ENCODE measurements at regions not wholly inside any gene's neighbourhood (a gene's known extent, or its start where the extent isn't known, plus 50 kb on each side); places are given as distances from the start of the nearest gene placed in this dataset.
"Not testable (repeated sequence)": the region's sequence is repeated elsewhere in the genome, so short reads cannot be mapped to it uniquely, and the experiment has no call there.

DNA sequence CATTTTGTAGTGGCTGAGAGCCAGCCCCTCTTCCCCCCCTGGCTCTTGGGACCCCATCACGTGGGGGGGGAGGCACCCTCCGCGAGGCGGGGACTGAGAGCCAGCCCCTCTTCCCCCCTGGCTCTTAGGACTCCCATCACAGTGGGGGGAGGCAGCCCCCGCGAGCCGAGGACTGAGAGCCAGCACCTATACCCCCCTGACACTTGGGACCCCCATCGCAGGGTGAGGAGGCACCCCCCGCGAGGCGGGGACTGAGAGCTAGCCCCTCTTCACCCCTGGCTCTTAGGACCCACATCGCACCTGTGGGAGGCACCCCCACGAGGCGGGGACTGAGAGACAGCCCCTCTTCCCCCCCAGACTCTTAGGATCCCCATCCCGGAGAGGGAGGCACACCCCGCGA, 2426.5 kb upstream of the PCDH20 start:
- H3K79me2 ChIP-seq: no peaks in the 10 kb centered on the region
- no peak overlapping the region for H3K4me2 ChIP-seq (ENCODE audit: low read length)
- no peaks in the 10 kb centered on the region for H3K36me3 ChIP-seq (ENCODE audit: control insufficient read depth, insufficient read depth, low read length)
- TF ChIP-seq, protein P1, sequence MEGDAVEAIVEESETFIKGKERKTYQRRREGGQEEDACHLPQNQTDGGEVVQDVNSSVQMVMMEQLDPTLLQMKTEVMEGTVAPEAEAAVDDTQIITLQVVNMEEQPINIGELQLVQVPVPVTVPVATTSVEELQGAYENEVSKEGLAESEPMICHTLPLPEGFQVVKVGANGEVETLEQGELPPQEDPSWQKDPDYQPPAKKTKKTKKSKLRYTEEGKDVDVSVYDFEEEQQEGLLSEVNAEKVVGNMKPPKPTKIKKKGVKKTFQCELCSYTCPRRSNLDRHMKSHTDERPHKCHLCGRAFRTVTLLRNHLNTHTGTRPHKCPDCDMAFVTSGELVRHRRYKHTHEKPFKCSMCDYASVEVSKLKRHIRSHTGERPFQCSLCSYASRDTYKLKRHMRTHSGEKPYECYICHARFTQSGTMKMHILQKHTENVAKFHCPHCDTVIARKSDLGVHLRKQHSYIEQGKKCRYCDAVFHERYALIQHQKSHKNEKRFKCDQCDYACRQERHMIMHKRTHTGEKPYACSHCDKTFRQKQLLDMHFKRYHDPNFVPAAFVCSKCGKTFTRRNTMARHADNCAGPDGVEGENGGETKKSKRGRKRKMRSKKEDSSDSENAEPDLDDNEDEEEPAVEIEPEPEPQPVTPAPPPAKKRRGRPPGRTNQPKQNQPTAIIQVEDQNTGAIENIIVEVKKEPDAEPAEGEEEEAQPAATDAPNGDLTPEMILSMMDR (IDR thresholded peaks at IDR 0.05): no peak
- H2AFZ ChIP-seq: no peak overlapping the region
- no peak overlapping the region for H3K27ac ChIP-seq
- no peaks in the 10 kb centered on the region for H3K27me3 ChIP-seq (ENCODE audit: control insufficient read depth, insufficient read depth, low read length)
- H3K4me3 ChIP-seq (ENCODE audit: low read depth, low read length): no peak overlapping the region
- H3K9ac ChIP-seq: no peak overlapping the region
- H3K4me1 ChIP-seq: no peaks in the 10 kb centered on the region
- H3K9me3 ChIP-seq (ENCODE audit: control insufficient read depth, low read length): no peaks in the 10 kb centered on the region

- H3K4me1 ChIP-seq: no peaks in the 10 kb centered on the region
- no peak overlapping the region for H3K9ac ChIP-seq
- no peak overlapping the region for H3K4me2 ChIP-seq (ENCODE audit: low read length)
- H3K9me3 ChIP-seq (ENCODE audit: control insufficient read depth, low read length): no peaks in the 10 kb centered on the region
- no peak overlapping the region for H2AFZ ChIP-seq
- no peaks in the 10 kb centered on the region for H3K36me3 ChIP-seq (ENCODE audit: control insufficient read depth, insufficient read depth, low read length)
- no peaks in the 10 kb centered on the region for H3K79me2 ChIP-seq
- TF ChIP-seq, protein P1 (IDR thresholded peaks at IDR 0.05): no peak
- no peaks in the 10 kb centered on the region for H3K27me3 ChIP-seq (ENCODE audit: control insufficient read depth, insufficient read depth, low read length)
- no peak overlapping the region for H3K4me3 ChIP-seq (ENCODE audit: low read depth, low read length)
- H3K27ac ChIP-seq: no peak overlapping the region
Measured at GRCh38 chr13:63840551-63841421, 2425.1 kb upstream of the PCDH20 start.

GRCh38 chr13:63838366-63839110, 2422.9 kb upstream of the PCDH20 start:
- no peak overlapping the region for H3K9ac ChIP-seq
- no peaks in the 10 kb centered on the region for H3K9me3 ChIP-seq (ENCODE audit: control insufficient read depth, low read length)
- H3K4me1 ChIP-seq: no peaks in the 10 kb centered on the region
- H2AFZ ChIP-seq: no peak overlapping the region
- no peaks in the 10 kb centered on the region for H3K27me3 ChIP-seq (ENCODE audit: control insufficient read depth, insufficient read depth, low read length)
- H3K4me2 ChIP-seq (ENCODE audit: low read length): no peak overlapping the region
- H3K27ac ChIP-seq: no peak overlapping the region
- H3K36me3 ChIP-seq (ENCODE audit: control insufficient read depth, insufficient read depth, low read length): no peaks in the 10 kb centered on the region
- H3K4me3 ChIP-seq (ENCODE audit: low read depth, low read length): no peak overlapping the region
- no peaks in the 10 kb centered on the region for H3K79me2 ChIP-seq
- TF ChIP-seq, protein P1 (IDR thresholded peaks at IDR 0.05): no peak

- not testable (repeated sequence) for H3K36me3 ChIP-seq (ENCODE audit: control insufficient read depth, insufficient read depth, low read length); H3K79me2 ChIP-seq; H3K4me1 ChIP-seq; H3K27me3 ChIP-seq (ENCODE audit: control insufficient read depth, insufficient read depth, low read length); H3K4me3 ChIP-seq (ENCODE audit: low read depth, low read length); H3K27ac ChIP-seq; H3K9ac ChIP-seq; H3K9me3 ChIP-seq (ENCODE audit: control insufficient read depth, low read length); H2AFZ ChIP-seq; H3K4me2 ChIP-seq (ENCODE audit: low read length)
Measured at GRCh38 chr13:63837701-63838100, 2422.1 kb upstream of the PCDH20 start.

DNA sequence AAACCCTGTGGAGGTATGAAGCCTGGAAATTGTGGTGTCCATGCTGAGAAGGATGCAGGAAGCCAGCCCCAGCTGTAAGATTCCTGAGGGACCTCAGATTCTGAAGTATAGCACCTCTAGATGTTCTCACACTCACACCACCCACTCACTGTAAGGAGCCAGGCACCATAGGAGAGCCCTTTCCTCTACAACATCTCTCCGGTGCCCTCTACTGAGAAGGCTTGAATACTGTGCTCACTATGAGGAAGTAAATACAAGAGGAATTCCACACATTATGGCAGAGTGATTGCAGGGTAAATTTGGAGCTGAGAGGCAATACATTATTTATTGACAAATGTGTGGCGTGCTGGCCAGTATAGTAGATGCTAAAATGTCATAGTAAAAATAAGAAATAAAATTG, 2414.0 kb upstream of the PCDH20 start:
- not testable (repeated sequence) for H3K9me3 ChIP-seq (ENCODE audit: control insufficient read depth, low read length); H3K27ac ChIP-seq; H3K4me2 ChIP-seq (ENCODE audit: low read length); H3K79me2 ChIP-seq; H3K4me3 ChIP-seq (ENCODE audit: low read depth, low read length); H3K9ac ChIP-seq; H3K36me3 ChIP-seq (ENCODE audit: control insufficient read depth, insufficient read depth, low read length); H3K4me1 ChIP-seq; H3K27me3 ChIP-seq (ENCODE audit: control insufficient read depth, insufficient read depth, low read length); H2AFZ ChIP-seq

GRCh38 chr13:63821785-63822184, 2406.1 kb upstream of the PCDH20 start:
- not testable (repeated sequence) for H2AFZ ChIP-seq; H3K4me3 ChIP-seq (ENCODE audit: low read depth, low read length); H3K27me3 ChIP-seq (ENCODE audit: control insufficient read depth, insufficient read depth, low read length); H3K36me3 ChIP-seq (ENCODE audit: control insufficient read depth, insufficient read depth, low read length); H3K4me2 ChIP-seq (ENCODE audit: low read length); H3K27ac ChIP-seq; H3K79me2 ChIP-seq; H3K9ac ChIP-seq; H3K9me3 ChIP-seq (ENCODE audit: control insufficient read depth, low read length); H3K4me1 ChIP-seq

DNA sequence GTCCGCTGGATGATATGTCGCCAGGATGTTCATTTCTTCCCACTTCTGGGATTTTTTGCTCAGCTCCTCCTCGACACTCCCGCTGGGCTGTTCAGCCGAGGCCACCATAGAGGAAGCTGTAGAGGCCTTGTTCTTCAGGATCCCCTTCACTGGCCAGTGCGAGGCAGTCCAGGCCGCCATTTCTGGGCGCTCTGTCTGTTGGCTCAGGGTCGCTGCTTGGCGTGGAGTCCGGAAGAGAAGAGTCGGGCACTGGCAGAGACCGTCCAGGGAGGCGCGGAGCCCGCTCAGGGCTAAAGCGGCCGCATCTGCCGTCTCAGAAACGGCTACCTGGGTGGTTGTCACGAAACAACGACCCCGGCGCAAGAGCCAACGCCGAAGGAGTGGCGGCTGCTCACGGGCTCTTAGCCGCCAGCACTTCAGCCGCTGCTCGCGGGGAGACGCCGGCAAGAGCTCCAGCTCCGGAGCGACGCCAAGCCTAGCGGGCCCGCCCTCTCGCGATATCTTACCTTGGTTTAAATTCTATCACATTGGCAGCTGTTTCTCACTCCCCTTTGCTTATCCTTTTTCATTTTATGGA, 2395.9 kb upstream of the PCDH20 start:
- not testable (repeated sequence) for H2AFZ ChIP-seq; H3K27ac ChIP-seq; H3K4me2 ChIP-seq (ENCODE audit: low read length); H3K9ac ChIP-seq; H3K36me3 ChIP-seq (ENCODE audit: control insufficient read depth, insufficient read depth, low read length); H3K4me3 ChIP-seq (ENCODE audit: low read depth, low read length); H3K27me3 ChIP-seq (ENCODE audit: control insufficient read depth, insufficient read depth, low read length); H3K9me3 ChIP-seq (ENCODE audit: control insufficient read depth, low read length); H3K4me1 ChIP-seq; H3K79me2 ChIP-seq

- not testable (repeated sequence) for H3K36me3 ChIP-seq (ENCODE audit: control insufficient read depth, insufficient read depth, low read length); H3K27ac ChIP-seq; H3K27me3 ChIP-seq (ENCODE audit: control insufficient read depth, insufficient read depth, low read length); H3K4me1 ChIP-seq; H2AFZ ChIP-seq; H3K9me3 ChIP-seq (ENCODE audit: control insufficient read depth, low read length); H3K4me3 ChIP-seq (ENCODE audit: low read depth, low read length); H3K4me2 ChIP-seq (ENCODE audit: low read length); H3K79me2 ChIP-seq; H3K9ac ChIP-seq
Measured at GRCh38 chr13:63791134-63791533, 2375.5 kb upstream of the PCDH20 start.

Data from parathyroid adenoma (tissue), 2 donors.